Transverse colon (tissue), 4 donors: ENCODE measurements at regions not wholly inside any gene's neighbourhood (a gene's known extent, or its start where the extent isn't known, plus 50 kb on each side); places are given as distances from the start of the nearest gene placed in this dataset.

Experiments
- POLR2A ChIP-seq: fragments of 450-650 bp; IDR thresholded peaks from one replicate; pipeline ENCODE4 v1.6.1; 2016; ENCODE audit warnings: antibody characterized with exemption, mild to moderate bottlenecking, moderate library complexity
- POLR2AphosphoS5 ChIP-seq, 3 donors: sonication (generic); formaldehyde crosslinking; IDR thresholded peaks; one replicate each; pipeline ENCODE4 v1.6.1; 2016; ENCODE audit warnings: antibody characterized with exemption in 3 of 3
- TF ChIP-seq, protein P1 (sequence below), 5 experiments: fragments of 200-600 bp in 3 of 5; fragments of 450-650 bp in 2 of 5; sonication (generic) in 3 of 5; IDR thresholded peaks; 1 replicate in 2 of 5; 2 replicates in 3 of 5; pipeline ENCODE4 v1.5.1; 2016 to 2017; ENCODE audit warnings: antibody characterized with exemption in 5 of 5, inconsistent platforms in 3 of 5, mild to moderate bottlenecking in 2 of 5, moderate library complexity in 1 of 5

- TF ChIP-seq POLR2A (no peak), POLR2AphosphoS5 (IDR thresholded peaks at IDR 0.05) (no peak)
- TF ChIP-seq, protein P1, sequence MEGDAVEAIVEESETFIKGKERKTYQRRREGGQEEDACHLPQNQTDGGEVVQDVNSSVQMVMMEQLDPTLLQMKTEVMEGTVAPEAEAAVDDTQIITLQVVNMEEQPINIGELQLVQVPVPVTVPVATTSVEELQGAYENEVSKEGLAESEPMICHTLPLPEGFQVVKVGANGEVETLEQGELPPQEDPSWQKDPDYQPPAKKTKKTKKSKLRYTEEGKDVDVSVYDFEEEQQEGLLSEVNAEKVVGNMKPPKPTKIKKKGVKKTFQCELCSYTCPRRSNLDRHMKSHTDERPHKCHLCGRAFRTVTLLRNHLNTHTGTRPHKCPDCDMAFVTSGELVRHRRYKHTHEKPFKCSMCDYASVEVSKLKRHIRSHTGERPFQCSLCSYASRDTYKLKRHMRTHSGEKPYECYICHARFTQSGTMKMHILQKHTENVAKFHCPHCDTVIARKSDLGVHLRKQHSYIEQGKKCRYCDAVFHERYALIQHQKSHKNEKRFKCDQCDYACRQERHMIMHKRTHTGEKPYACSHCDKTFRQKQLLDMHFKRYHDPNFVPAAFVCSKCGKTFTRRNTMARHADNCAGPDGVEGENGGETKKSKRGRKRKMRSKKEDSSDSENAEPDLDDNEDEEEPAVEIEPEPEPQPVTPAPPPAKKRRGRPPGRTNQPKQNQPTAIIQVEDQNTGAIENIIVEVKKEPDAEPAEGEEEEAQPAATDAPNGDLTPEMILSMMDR (IDR thresholded peaks at IDR 0.05): no peak
Observed at GRCh38 chr4:28774344-28774743, 1913.7 kb downstream of the STIM2 start.
